ENCODE measurements at regions not wholly inside any gene's neighbourhood (a gene's known extent, or its start where the extent isn't known, plus 50 kb on each side); places are given as distances from the start of the nearest gene placed in this dataset.

GRCh38 chr1:177786176-177786745, 183.6 kb downstream of the SEC16B start:
- DNase-seq (ENCODE audit: low spot score) = no peak
- in situ Hi-C loops (cut with MboI; ENCODE audit: low pct_unique_long_range_greater_than_20kb, low sequenced_read_pairs, unreplicated experiment) = no loop called here
- no peak for TF ChIP-seq CTCF (IDR thresholded peaks at IDR 0.05; ENCODE audit: extremely low read depth, insufficient read depth, missing control alignments)

- no peak for DNase-seq (ENCODE audit: low spot score)
- TF ChIP-seq CTCF (IDR thresholded peaks at IDR 0.05; ENCODE audit: extremely low read depth, insufficient read depth, missing control alignments) = no peak
- in situ Hi-C loops (cut with MboI; ENCODE audit: low pct_unique_long_range_greater_than_20kb, low sequenced_read_pairs, unreplicated experiment) = no loop called here
Measured at GRCh38 chr1:177784936-177785335, 184.9 kb downstream of the SEC16B start.

- DNase-seq (ENCODE audit: low spot score) = no peak
- in situ Hi-C loops (cut with MboI; ENCODE audit: low pct_unique_long_range_greater_than_20kb, low sequenced_read_pairs, unreplicated experiment) = no loop called here
- no peak for TF ChIP-seq CTCF (IDR thresholded peaks at IDR 0.05; ENCODE audit: extremely low read depth, insufficient read depth, missing control alignments)
Measured at GRCh38 chr1:177784409-177784808, 185.4 kb downstream of the SEC16B start.

GRCh38 chr1:177783051-177783450, 186.8 kb downstream of the SEC16B start:
- TF ChIP-seq CTCF (IDR thresholded peaks at IDR 0.05; ENCODE audit: extremely low read depth, insufficient read depth, missing control alignments) = no peak
- in situ Hi-C loops (cut with MboI; ENCODE audit: low pct_unique_long_range_greater_than_20kb, low sequenced_read_pairs, unreplicated experiment) = no loop called here
- no peak for DNase-seq (ENCODE audit: low spot score)

- in situ Hi-C loops (cut with MboI; ENCODE audit: low pct_unique_long_range_greater_than_20kb, low sequenced_read_pairs, unreplicated experiment) = no loop called here
- peak; percentile 53 for TF ChIP-seq CTCF (IDR thresholded peaks at IDR 0.05; ENCODE audit: extremely low read depth, insufficient read depth, missing control alignments)
- DNase-seq (ENCODE audit: low spot score) = peak; percentile 30
Measured at GRCh38 chr1:177780096-177780700, 189.7 kb downstream of the SEC16B start.

- DNase-seq (ENCODE audit: low spot score) = no peak
- TF ChIP-seq CTCF (IDR thresholded peaks at IDR 0.05; ENCODE audit: extremely low read depth, insufficient read depth, missing control alignments) = no peak
- in situ Hi-C loops (cut with MboI; ENCODE audit: low pct_unique_long_range_greater_than_20kb, low sequenced_read_pairs, unreplicated experiment) = no loop called here
Measured at GRCh38 chr1:177779166-177779965, 190.5 kb downstream of the SEC16B start.

All from GM13977 (cell line).